DND-41 (cell line): ENCODE measurements at regions not wholly inside any gene's neighbourhood (a gene's known extent, or its start where the extent isn't known, plus 50 kb on each side); places are given as distances from the start of the nearest gene placed in this dataset.

Experiments used
- ATAC-seq: fragments of 200-7000 bp; cut with Tn5 transposase; 3 replicates; pipeline ENCODE4 v1.9.1; 2021; ENCODE audit warnings: low read depth; ENCODE audit not compliant: insufficient read depth
- DNase-seq: peaks from one replicate; pipeline ENCODE4 v3.0.0-alpha.2; 2020
- H2AFZ ChIP-seq: 2 replicates; pipeline ENCODE4 v1.6.0; 2012; ENCODE audit warnings: low read depth, low read length
- H3K27ac ChIP-seq: 2 replicates; pipeline ENCODE4 v1.5.1; 2012; ENCODE audit warnings: low read length, inconsistent platforms
- H3K27me3 ChIP-seq: fragments of 200-600 bp; sonication (generic); 2 replicates; pipeline ENCODE4 v1.6.0; 2012; ENCODE audit warnings: low read length, mild to moderate bottlenecking, inconsistent platforms; ENCODE audit not compliant: insufficient read depth, poor library complexity
- H3K36me3 ChIP-seq: 2 replicates; pipeline ENCODE4 v1.5.1; 2012; ENCODE audit warnings: low read length, inconsistent platforms; ENCODE audit not compliant: insufficient read depth
- H3K4me1 ChIP-seq: 2 replicates; pipeline ENCODE4 v1.5.1; 2012; ENCODE audit warnings: mild to moderate bottlenecking, low read length; ENCODE audit not compliant: insufficient read depth
- H3K4me2 ChIP-seq: 2 replicates; pipeline ENCODE4 v1.6.0; 2012; ENCODE audit warnings: mild to moderate bottlenecking, moderate library complexity, low read length, inconsistent platforms; ENCODE audit not compliant: insufficient read depth
- H3K4me3 ChIP-seq, 2 experiments: fragments of 200-600 bp in 1 of 2; shearing (Covaris generic) in 1 of 2; 2 replicates each; pipeline ENCODE4 v1.5.1; 2012 to 2016; ENCODE audit warnings: inconsistent platforms in 2 of 2, low read length in 2 of 2, mild to moderate bottlenecking in 2 of 2, low read depth in 1 of 2, moderate library complexity in 1 of 2
- H3K79me2 ChIP-seq: 2 replicates; pipeline ENCODE4 v1.6.0; 2012; ENCODE audit warnings: low read length, inconsistent platforms; ENCODE audit not compliant: insufficient read depth
- H3K9ac ChIP-seq: 2 replicates; pipeline ENCODE4 v1.6.0; 2012; ENCODE audit warnings: low read depth, mild to moderate bottlenecking, inconsistent platforms, low read length, moderate library complexity
- H3K9me3 ChIP-seq: 2 replicates; pipeline ENCODE4 v1.5.1; 2012; ENCODE audit warnings: low read length, moderate library complexity, mild to moderate bottlenecking, inconsistent platforms; ENCODE audit not compliant: insufficient read depth, severe bottlenecking
- H4K20me1 ChIP-seq: 2 replicates; pipeline ENCODE4 v1.6.0; 2012; ENCODE audit warnings: low read length; ENCODE audit not compliant: insufficient read depth
- EZH2 ChIP-seq: IDR thresholded peaks from 3 replicates; pipeline ENCODE4 v1.6.1; 2012; ENCODE audit warnings: borderline replicate concordance, low read depth, mild to moderate bottlenecking, moderate library complexity, low read length, inconsistent platforms; ENCODE audit not compliant: severe bottlenecking
- TF ChIP-seq, protein P1 (sequence below): IDR thresholded peaks from 2 replicates; pipeline ENCODE4 v1.5.1; 2012; ENCODE audit warnings: borderline replicate concordance, low read length, moderate library complexity, mild to moderate bottlenecking; ENCODE audit not compliant: poor library complexity, severe bottlenecking; ENCODE audit errors: extremely low read depth

DNA sequence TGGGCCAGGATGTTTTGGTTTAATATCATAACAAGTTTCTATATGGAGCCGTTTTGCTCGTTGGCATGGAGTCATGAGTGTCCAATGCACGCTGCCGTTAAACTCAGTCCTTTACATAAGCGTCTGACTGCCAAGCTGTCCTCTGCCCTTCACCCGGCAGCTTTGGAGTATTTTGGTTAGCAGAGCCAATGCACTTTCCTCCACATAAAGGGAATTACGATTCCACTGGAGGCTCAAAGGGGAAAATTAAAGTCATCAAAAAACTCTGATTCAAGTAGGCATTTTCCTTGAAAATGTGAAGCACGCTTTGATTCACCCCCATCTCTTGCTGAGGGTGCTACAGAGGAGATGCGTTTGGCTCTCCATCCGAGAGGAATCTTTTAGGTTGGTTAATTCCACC, 144.4 kb upstream of the ARGLU1 start:
- Histone ChIP-seq H2AFZ (no peak overlapping the region), H3K27me3 (no peaks in the 10 kb centered on the region), H3K79me2 (no peaks in the 10 kb centered on the region), H3K9ac (no peak overlapping the region), H3K9me3 (no peaks in the 10 kb centered on the region), H3K36me3 (no peaks in the 10 kb centered on the region), H3K4me1 (no peaks in the 10 kb centered on the region), H3K4me3 (no peak overlapping the region), H3K4me2 (no peak overlapping the region), H4K20me1 (no peaks in the 10 kb centered on the region), H3K27ac (no peak overlapping the region)
- DNase-seq (no peak), ATAC-seq (no peak)
- no peak for TF ChIP-seq EZH2
- TF ChIP-seq, protein P1, sequence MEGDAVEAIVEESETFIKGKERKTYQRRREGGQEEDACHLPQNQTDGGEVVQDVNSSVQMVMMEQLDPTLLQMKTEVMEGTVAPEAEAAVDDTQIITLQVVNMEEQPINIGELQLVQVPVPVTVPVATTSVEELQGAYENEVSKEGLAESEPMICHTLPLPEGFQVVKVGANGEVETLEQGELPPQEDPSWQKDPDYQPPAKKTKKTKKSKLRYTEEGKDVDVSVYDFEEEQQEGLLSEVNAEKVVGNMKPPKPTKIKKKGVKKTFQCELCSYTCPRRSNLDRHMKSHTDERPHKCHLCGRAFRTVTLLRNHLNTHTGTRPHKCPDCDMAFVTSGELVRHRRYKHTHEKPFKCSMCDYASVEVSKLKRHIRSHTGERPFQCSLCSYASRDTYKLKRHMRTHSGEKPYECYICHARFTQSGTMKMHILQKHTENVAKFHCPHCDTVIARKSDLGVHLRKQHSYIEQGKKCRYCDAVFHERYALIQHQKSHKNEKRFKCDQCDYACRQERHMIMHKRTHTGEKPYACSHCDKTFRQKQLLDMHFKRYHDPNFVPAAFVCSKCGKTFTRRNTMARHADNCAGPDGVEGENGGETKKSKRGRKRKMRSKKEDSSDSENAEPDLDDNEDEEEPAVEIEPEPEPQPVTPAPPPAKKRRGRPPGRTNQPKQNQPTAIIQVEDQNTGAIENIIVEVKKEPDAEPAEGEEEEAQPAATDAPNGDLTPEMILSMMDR, result no peak

DNA sequence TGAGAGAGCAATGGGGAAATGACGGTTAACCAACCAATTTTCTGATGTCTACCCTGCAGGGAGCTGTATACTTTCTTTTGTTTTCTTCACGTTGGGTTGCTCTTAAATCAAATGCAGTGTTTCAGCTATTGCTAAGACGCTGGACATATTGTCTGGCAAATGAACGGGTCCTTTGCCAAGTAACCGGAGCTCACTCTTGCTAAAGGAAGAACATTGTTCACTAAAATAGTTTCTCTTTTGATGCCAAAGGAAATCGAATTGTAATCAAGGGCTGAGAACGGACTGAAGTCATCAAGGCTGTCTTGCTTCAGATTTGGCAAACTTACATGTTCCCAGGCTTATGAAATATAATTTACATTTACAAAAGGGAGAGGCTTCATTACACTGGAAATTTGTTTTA, 142.3 kb upstream of the ARGLU1 start:
- Histone ChIP-seq H3K79me2 (no peaks in the 10 kb centered on the region), H3K27me3 (no peaks in the 10 kb centered on the region), H3K27ac (no peak overlapping the region), H3K36me3 (no peaks in the 10 kb centered on the region), H4K20me1 (no peaks in the 10 kb centered on the region), H3K9ac (no peak overlapping the region), H3K4me2 (no peak overlapping the region), H3K9me3 (no peaks in the 10 kb centered on the region), H2AFZ (no peak overlapping the region), H3K4me3 (no peak overlapping the region), H3K4me1 (no peaks in the 10 kb centered on the region)
- TF ChIP-seq EZH2, result no peak
- TF ChIP-seq, protein P1, result no peak
- no peak for ATAC-seq
- DNase-seq, result no peak

DNA sequence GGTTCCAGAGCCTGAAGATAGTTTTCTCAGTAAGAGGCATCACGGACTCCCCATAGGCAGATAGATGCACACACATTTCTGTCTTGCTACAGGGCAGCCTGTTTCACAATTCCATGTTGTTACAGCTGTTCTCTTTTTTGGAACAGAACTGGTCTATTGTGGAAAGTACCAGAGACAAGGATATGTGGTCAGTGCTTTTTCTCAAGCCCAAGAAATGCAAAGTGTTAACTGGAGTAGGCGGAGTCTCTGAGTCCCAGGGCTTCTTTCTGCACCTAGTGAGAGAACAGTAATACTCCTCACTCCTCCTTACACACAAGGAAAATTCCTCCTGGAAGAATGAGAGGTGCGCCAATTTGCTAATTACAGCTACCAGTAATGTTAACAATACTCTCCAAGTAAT, 141.6 kb upstream of the ARGLU1 start:
- DNase-seq (no peak), ATAC-seq (no peak)
- Histone ChIP-seq H3K27ac (no peak overlapping the region), H3K36me3 (no peaks in the 10 kb centered on the region), H3K79me2 (no peaks in the 10 kb centered on the region), H3K4me2 (no peak overlapping the region), H3K9ac (no peak overlapping the region), H3K9me3 (no peaks in the 10 kb centered on the region), H4K20me1 (no peaks in the 10 kb centered on the region), H3K4me1 (no peaks in the 10 kb centered on the region), H3K4me3 (no peak overlapping the region), H2AFZ (no peak overlapping the region), H3K27me3 (no peaks in the 10 kb centered on the region)
- TF ChIP-seq, protein P1, result no peak
- TF ChIP-seq EZH2, result no peak

DNA sequence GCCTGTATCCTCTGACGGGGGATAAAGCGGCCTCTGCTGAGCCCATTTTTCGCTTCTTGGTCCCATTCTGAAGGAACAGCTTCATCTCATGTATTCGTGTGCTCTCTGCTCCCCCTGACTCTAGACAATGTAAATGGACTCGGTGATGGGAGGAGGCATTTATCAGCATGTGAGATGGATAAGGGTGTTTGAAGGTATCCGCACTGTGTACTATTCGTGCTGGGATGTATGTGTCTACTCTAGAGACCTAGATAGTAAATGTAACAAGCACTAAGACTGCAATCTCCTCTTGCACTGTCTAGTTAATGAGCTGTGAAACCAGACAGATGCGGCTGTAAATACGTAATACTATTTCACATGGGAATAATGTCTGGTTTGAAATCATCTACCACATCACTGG, 134.6 kb upstream of the ARGLU1 start:
- no peaks in the 10 kb centered on the region for H3K4me1 ChIP-seq
- no peaks in the 10 kb centered on the region for H3K79me2 ChIP-seq
- no peak overlapping the region for H2AFZ ChIP-seq
- H3K9me3 ChIP-seq, result no peaks in the 10 kb centered on the region
- H3K27ac ChIP-seq, result no peak overlapping the region
- TF ChIP-seq, protein P1, result no peak
- TF ChIP-seq EZH2, result no peak
- H3K27me3 ChIP-seq, result no peaks in the 10 kb centered on the region
- DNase-seq (no peak), ATAC-seq (no peak)
- H4K20me1 ChIP-seq, result no peaks in the 10 kb centered on the region
- H3K36me3 ChIP-seq, result no peaks in the 10 kb centered on the region
- H3K4me3 ChIP-seq, result no peak overlapping the region
- no peak overlapping the region for H3K4me2 ChIP-seq
- H3K9ac ChIP-seq, result no peak overlapping the region
